ENCODE measurements at regions not wholly inside any gene's neighbourhood (a gene's known extent, or its start where the extent isn't known, plus 50 kb on each side); places are given as distances from the start of the nearest gene placed in this dataset.

DNA sequence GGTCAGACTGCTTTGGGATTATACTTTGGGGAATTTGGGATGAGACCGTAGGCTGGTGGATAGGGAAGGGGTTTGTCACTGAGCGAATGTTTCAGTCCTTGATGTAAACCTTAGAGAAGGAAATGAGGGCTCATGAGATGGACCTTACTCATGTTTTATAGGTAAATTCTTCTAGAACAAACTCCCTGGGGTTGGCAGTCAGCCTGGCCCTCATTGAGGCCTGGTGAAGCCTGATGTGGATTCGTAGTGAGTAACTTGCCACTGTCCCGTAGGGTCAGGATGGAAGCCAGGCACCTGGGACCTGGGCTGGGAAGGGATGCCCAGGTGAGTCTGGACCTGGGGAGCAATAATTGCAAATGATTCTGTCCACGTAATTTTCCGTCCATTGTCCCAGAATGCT, 258.3 kb downstream of the LPIN1 start:
- Histone ChIP-seq H3K27me3 (no peaks in the 10 kb centered on the region), H3K27ac (no peak overlapping the region), H3K4me1 (no peaks in the 10 kb centered on the region), H3K4me3 (no peak overlapping the region), H3K36me3 (no peaks in the 10 kb centered on the region), H3K9me3 (no peaks in the 10 kb centered on the region)
- no peak for DNase-seq (ENCODE audit: extremely low spot score in 2 of 2)
- TF ChIP-seq, protein P1, sequence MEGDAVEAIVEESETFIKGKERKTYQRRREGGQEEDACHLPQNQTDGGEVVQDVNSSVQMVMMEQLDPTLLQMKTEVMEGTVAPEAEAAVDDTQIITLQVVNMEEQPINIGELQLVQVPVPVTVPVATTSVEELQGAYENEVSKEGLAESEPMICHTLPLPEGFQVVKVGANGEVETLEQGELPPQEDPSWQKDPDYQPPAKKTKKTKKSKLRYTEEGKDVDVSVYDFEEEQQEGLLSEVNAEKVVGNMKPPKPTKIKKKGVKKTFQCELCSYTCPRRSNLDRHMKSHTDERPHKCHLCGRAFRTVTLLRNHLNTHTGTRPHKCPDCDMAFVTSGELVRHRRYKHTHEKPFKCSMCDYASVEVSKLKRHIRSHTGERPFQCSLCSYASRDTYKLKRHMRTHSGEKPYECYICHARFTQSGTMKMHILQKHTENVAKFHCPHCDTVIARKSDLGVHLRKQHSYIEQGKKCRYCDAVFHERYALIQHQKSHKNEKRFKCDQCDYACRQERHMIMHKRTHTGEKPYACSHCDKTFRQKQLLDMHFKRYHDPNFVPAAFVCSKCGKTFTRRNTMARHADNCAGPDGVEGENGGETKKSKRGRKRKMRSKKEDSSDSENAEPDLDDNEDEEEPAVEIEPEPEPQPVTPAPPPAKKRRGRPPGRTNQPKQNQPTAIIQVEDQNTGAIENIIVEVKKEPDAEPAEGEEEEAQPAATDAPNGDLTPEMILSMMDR (IDR thresholded peaks at IDR 0.05) = no peak
- intact Hi-C loops (cut with DNase I) = no loop called here

DNA sequence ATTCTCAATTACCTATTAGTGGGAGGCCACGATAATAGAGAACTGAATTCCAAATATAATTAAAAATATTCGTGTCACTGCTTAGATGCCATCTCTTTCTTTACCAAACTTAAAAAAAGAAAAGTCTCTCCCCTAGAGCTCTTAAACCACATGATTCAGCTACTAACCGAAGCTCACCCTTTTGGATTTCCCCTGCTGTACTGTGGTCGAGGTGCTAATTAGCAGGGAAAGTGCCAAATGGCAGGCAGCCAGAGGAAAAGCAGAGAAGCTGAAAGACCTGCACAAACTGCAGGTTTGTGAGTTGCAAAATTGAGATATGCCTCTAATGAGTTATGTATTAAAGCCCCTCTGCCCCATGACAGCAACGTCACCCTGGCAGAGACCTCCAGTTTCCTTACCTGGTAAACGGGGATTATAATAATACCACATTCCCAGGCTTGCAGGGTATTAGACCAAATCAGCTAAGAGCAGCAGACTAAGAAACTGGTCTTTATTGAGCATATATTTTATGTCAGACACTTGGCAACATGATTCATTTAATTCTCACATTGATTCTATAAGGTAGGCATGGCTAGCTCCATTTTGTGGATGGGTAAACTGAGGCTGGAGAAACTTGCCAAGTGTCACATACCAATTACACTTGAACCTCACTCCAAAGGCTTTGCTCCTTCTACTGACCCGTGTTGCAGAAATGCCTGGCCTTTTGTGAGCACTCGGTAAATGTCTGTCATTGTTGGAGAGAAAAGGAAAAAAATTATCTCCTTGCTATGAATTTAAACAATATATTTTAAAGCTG, 259.7 kb downstream of the LPIN1 start:
- DNase-seq (ENCODE audit: extremely low spot score in 2 of 2) = no peak
- Histone ChIP-seq H3K4me3 (no peak overlapping the region), H3K4me1 (no peaks in the 10 kb centered on the region), H3K27ac (no peak overlapping the region), H3K36me3 (no peaks in the 10 kb centered on the region), H3K9me3 (no peaks in the 10 kb centered on the region), H3K27me3 (no peaks in the 10 kb centered on the region)
- TF ChIP-seq POLR2AphosphoS5 (IDR thresholded peaks at IDR 0.05; ENCODE audit: insufficient read depth in 1 of 2, low read depth in 1 of 2) = no peak
- TF ChIP-seq, protein P1 (IDR thresholded peaks at IDR 0.05) = no peak
- TF ChIP-seq POLR2A (IDR thresholded peaks at IDR 0.05) = no peak
- intact Hi-C loops (cut with DNase I) = no loop called here

DNA sequence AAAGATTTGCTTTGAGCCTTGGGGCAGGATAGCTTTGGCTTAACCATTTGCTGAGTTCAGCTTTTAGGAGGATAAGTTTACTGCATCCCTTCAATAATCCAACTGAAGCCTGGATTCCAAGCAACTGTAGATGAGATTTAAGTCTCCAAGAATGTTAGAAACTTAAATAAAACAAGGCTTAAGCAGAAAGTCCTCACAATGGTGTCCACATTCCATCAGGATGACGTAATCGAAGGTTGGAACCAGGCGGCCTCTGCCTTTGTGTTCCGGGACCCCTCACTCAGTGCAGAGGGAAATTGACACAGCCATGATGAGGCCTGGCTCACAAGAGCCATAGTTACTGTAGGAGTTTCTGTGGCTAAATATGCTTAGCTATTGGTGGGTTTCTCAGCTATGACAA, 260.4 kb downstream of the LPIN1 start:
- intact Hi-C loops (cut with DNase I) = no loop called here
- Histone ChIP-seq H3K36me3 (no peaks in the 10 kb centered on the region), H3K4me3 (no peak overlapping the region), H3K27me3 (no peaks in the 10 kb centered on the region), H3K4me1 (no peaks in the 10 kb centered on the region), H3K9me3 (no peaks in the 10 kb centered on the region), H3K27ac (no peak overlapping the region)
- TF ChIP-seq, protein P1 (IDR thresholded peaks at IDR 0.05) = no peak
- TF ChIP-seq POLR2A (IDR thresholded peaks at IDR 0.05) (no peak), POLR2AphosphoS5 (IDR thresholded peaks at IDR 0.05; ENCODE audit: insufficient read depth in 1 of 2, low read depth in 1 of 2) (no peak)
- DNase-seq (ENCODE audit: extremely low spot score in 2 of 2) = no peak

DNA sequence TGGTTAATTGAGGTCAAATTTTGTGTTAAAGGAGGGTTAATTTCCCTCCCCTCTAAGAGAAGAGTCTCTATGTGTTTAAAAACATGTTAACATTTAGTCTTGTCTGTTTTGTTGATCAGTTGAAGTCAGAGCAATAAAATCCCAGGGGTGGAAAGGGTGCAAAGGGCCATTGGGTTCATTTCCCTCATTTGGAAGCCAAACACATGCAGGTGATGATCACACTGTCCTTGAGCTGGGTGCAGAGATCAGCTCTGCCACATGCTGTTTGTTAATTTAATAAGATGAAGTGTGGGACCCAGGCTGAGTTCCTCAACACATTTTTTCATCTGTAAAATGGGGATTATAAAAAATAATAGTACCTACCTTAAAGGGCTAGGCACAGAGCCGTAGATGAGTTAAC, 260.9 kb downstream of the LPIN1 start:
- intact Hi-C loops (cut with DNase I) = no loop called here
- no peaks in the 10 kb centered on the region for H3K9me3 ChIP-seq
- TF ChIP-seq, protein P1 (IDR thresholded peaks at IDR 0.05) = no peak
- no peak for TF ChIP-seq POLR2AphosphoS5 (IDR thresholded peaks at IDR 0.05; ENCODE audit: insufficient read depth in 1 of 2, low read depth in 1 of 2)
- no peak overlapping the region for H3K4me3 ChIP-seq
- no peaks in the 10 kb centered on the region for H3K4me1 ChIP-seq
- H3K27ac ChIP-seq = no peak overlapping the region
- no peaks in the 10 kb centered on the region for H3K27me3 ChIP-seq
- H3K36me3 ChIP-seq = no peaks in the 10 kb centered on the region
- no peak for DNase-seq (ENCODE audit: extremely low spot score in 2 of 2)

DNA sequence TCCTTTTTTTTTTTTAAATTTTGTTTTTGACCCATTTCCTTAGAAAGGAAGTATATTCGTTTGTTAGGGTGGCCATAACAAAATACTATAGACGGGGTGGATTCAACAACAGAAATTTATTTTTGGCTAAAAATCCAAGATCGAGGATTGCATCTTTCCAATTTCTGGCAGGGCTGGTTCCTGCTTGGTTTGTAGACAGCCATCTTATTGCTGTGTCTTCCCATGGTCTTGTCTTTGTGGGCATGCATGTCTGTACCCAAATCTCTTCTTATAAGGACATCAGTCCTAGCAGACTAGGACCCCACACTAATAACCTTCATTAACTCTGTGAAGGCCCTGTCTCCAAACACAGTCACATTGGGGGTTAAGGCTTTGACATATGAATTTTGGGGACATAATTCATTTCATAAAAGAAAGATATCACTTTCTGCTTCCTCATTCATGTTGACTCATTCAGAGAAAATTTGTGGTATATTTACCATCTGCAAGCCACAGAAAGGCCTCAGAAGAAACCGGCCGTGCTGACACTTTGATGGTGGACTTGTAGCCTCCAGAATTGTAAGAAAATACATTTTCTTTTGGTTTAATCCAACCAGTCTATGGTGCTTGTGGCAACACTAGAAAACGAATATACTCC, 262.1 kb downstream of the LPIN1 start:
- H3K9me3 ChIP-seq = no peaks in the 10 kb centered on the region
- no peak overlapping the region for H3K27ac ChIP-seq
- no peak for TF ChIP-seq POLR2A (IDR thresholded peaks at IDR 0.05)
- no peak for TF ChIP-seq POLR2AphosphoS5 (IDR thresholded peaks at IDR 0.05; ENCODE audit: insufficient read depth in 1 of 2, low read depth in 1 of 2)
- TF ChIP-seq, protein P1 (IDR thresholded peaks at IDR 0.05) = no peak
- no peaks in the 10 kb centered on the region for H3K4me1 ChIP-seq
- H3K27me3 ChIP-seq = no peaks in the 10 kb centered on the region
- no peak overlapping the region for H3K4me3 ChIP-seq
- no peak for DNase-seq (ENCODE audit: extremely low spot score in 2 of 2)
- intact Hi-C loops (cut with DNase I) = no loop called here
- H3K36me3 ChIP-seq = no peaks in the 10 kb centered on the region
